ENCODE measurements at regions not wholly inside any gene's neighbourhood (a gene's known extent, or its start where the extent isn't known, plus 50 kb on each side); places are given as distances from the start of the nearest gene placed in this dataset.

- no peaks in the 10 kb centered on the region for H3K4me1 ChIP-seq (ENCODE audit: insufficient read depth)
- no peaks in the 10 kb centered on the region for H3K9me2 ChIP-seq (ENCODE audit: insufficient read depth)
- H3F3A ChIP-seq (ENCODE audit: insufficient read depth), result no peaks in the 10 kb centered on the region
- H3K4me2 ChIP-seq (ENCODE audit: unreplicated experiment), result no peak overlapping the region
- H2AFZ ChIP-seq, result no peak overlapping the region
- no peak for TF ChIP-seq EZH2phosphoT487 (IDR thresholded peaks at IDR 0.05; ENCODE audit: insufficient read depth, low read depth)
- no peak for TF ChIP-seq EZH2 (IDR thresholded peaks at IDR 0.05; ENCODE audit: insufficient read depth, poor library complexity, severe bottlenecking)
- no peaks in the 10 kb centered on the region for H4K20me1 ChIP-seq (ENCODE audit: insufficient read depth)
- no peak for DNase-seq
- no peaks in the 10 kb centered on the region for H3K27me3 ChIP-seq (replicated peaks; ENCODE audit: insufficient read depth)
- H3K79me2 ChIP-seq (ENCODE audit: insufficient read depth), result no peaks in the 10 kb centered on the region
- H3K36me3 ChIP-seq (ENCODE audit: low read depth), result no peaks in the 10 kb centered on the region
- in situ Hi-C loops (cut with MboI), result loop anchor here (25.0 kb wide), 1 partner anchor 88 kb away; no protein-coding TSS in a partner anchor
- 7 to 33% methylated on average over 3 to 4 of the region's 4 CpGs for WGBS, 2 experiments (ENCODE audit: low coverage in 1 of 2, low lambda C conversion rate in 2 of 2, missing lambda C conversion rate in 2 of 2)
- no peak overlapping the region for H3K4me3 ChIP-seq
- H3K27ac ChIP-seq, result no peak overlapping the region
- no peaks in the 10 kb centered on the region for H3K9me3 ChIP-seq (ENCODE audit: low read depth)
- no peak overlapping the region for H3K9ac ChIP-seq
These were observed 484.5 kb upstream of the ONECUT1 start for GRCh38 chr15:53274630-53275029.

GRCh38 chr15:53272116-53272515 lies 482.0 kb upstream of the ONECUT1 start:
- in situ Hi-C loops (cut with MboI), result loop anchor here (25.0 kb wide), 1 partner anchor 90 kb away; no protein-coding TSS in a partner anchor

GRCh38 chr15:53266176-53266575 lies 476.0 kb upstream of the ONECUT1 start:
- Histone ChIP-seq H2AFZ (no peak overlapping the region), H3K27ac (no peak overlapping the region), H3F3A (ENCODE audit: insufficient read depth) (no peaks in the 10 kb centered on the region), H4K20me1 (ENCODE audit: insufficient read depth) (no peaks in the 10 kb centered on the region), H3K27me3 (replicated peaks; ENCODE audit: insufficient read depth) (no peaks in the 10 kb centered on the region), H3K4me1 (ENCODE audit: insufficient read depth) (no peaks in the 10 kb centered on the region), H3K9me2 (ENCODE audit: insufficient read depth) (no peaks in the 10 kb centered on the region), H3K79me2 (ENCODE audit: insufficient read depth) (no peaks in the 10 kb centered on the region), H3K4me2 (ENCODE audit: unreplicated experiment) (no peak overlapping the region), H3K36me3 (ENCODE audit: low read depth) (no peaks in the 10 kb centered on the region), H3K4me3 (no peak overlapping the region), H3K9ac (no peak overlapping the region), H3K9me3 (ENCODE audit: low read depth) (no peaks in the 10 kb centered on the region)
- WGBS, 2 experiments (ENCODE audit: low coverage in 1 of 2, low lambda C conversion rate in 2 of 2, missing lambda C conversion rate in 2 of 2), result 0% methylated on average over 2 of the region's 2 CpGs
- TF ChIP-seq EZH2 (IDR thresholded peaks at IDR 0.05; ENCODE audit: insufficient read depth, poor library complexity, severe bottlenecking) (no peak), EZH2phosphoT487 (IDR thresholded peaks at IDR 0.05; ENCODE audit: insufficient read depth, low read depth) (no peak)
- DNase-seq, result no peak
- in situ Hi-C loops (cut with MboI), result loop anchor here (25.0 kb wide), 1 partner anchor 96 kb away; no protein-coding TSS in a partner anchor

More at GRCh38 chr15:53272116-53272515, 482.0 kb upstream of the ONECUT1 start:
- Histone ChIP-seq H3F3A (ENCODE audit: insufficient read depth) (no peaks in the 10 kb centered on the region), H3K27ac (no peak overlapping the region), H2AFZ (no peak overlapping the region), H3K9me2 (ENCODE audit: insufficient read depth) (no peaks in the 10 kb centered on the region), H4K20me1 (ENCODE audit: insufficient read depth) (no peaks in the 10 kb centered on the region), H3K27me3 (replicated peaks; ENCODE audit: insufficient read depth) (no peaks in the 10 kb centered on the region), H3K79me2 (ENCODE audit: insufficient read depth) (no peaks in the 10 kb centered on the region), H3K4me2 (ENCODE audit: unreplicated experiment) (no peak overlapping the region), H3K4me1 (ENCODE audit: insufficient read depth) (no peaks in the 10 kb centered on the region), H3K4me3 (no peak overlapping the region), H3K9me3 (ENCODE audit: low read depth) (no peaks in the 10 kb centered on the region), H3K9ac (no peak overlapping the region), H3K36me3 (ENCODE audit: low read depth) (no peaks in the 10 kb centered on the region)
- 0% methylated on average over 1 of the region's 1 CpG for WGBS, 2 experiments (ENCODE audit: low coverage in 1 of 2, low lambda C conversion rate in 2 of 2, missing lambda C conversion rate in 2 of 2)
- DNase-seq, result no peak
- TF ChIP-seq EZH2phosphoT487 (IDR thresholded peaks at IDR 0.05; ENCODE audit: insufficient read depth, low read depth) (no peak), EZH2 (IDR thresholded peaks at IDR 0.05; ENCODE audit: insufficient read depth, poor library complexity, severe bottlenecking) (no peak)

- Histone ChIP-seq H3K27me3 (replicated peaks; ENCODE audit: insufficient read depth) (no peaks in the 10 kb centered on the region), H3K9me3 (ENCODE audit: low read depth) (no peaks in the 10 kb centered on the region), H4K20me1 (ENCODE audit: insufficient read depth) (no peaks in the 10 kb centered on the region), H3K9me2 (ENCODE audit: insufficient read depth) (no peaks in the 10 kb centered on the region), H3K36me3 (ENCODE audit: low read depth) (no peaks in the 10 kb centered on the region), H3F3A (ENCODE audit: insufficient read depth) (no peaks in the 10 kb centered on the region), H3K27ac (no peak overlapping the region), H3K4me2 (ENCODE audit: unreplicated experiment) (no peak overlapping the region), H3K4me1 (ENCODE audit: insufficient read depth) (no peaks in the 10 kb centered on the region), H3K9ac (no peak overlapping the region), H2AFZ (no peak overlapping the region), H3K79me2 (ENCODE audit: insufficient read depth) (no peaks in the 10 kb centered on the region), H3K4me3 (no peak overlapping the region)
- DNase-seq, result no peak
- 4 to 13% methylated on average over 1 of the region's 1 CpG for WGBS, 2 experiments (ENCODE audit: low coverage in 1 of 2, low lambda C conversion rate in 2 of 2, missing lambda C conversion rate in 2 of 2)
- TF ChIP-seq EZH2phosphoT487 (IDR thresholded peaks at IDR 0.05; ENCODE audit: insufficient read depth, low read depth), result no peak
- no peak for TF ChIP-seq EZH2 (IDR thresholded peaks at IDR 0.05; ENCODE audit: insufficient read depth, poor library complexity, severe bottlenecking)
- in situ Hi-C loops (cut with MboI), result loop anchor here (25.0 kb wide), 1 partner anchor 102 kb away; no protein-coding TSS in a partner anchor
These were observed 470.5 kb upstream of the ONECUT1 start for GRCh38 chr15:53260647-53261046.

- Histone ChIP-seq H3K4me2 (ENCODE audit: unreplicated experiment) (no peak overlapping the region), H3K27ac (no peak overlapping the region), H3K9me2 (ENCODE audit: insufficient read depth) (no peaks in the 10 kb centered on the region), H3K36me3 (ENCODE audit: low read depth) (no peaks in the 10 kb centered on the region), H3K4me1 (ENCODE audit: insufficient read depth) (no peaks in the 10 kb centered on the region), H3K9me3 (ENCODE audit: low read depth) (no peaks in the 10 kb centered on the region), H3F3A (ENCODE audit: insufficient read depth) (no peaks in the 10 kb centered on the region), H3K79me2 (ENCODE audit: insufficient read depth) (no peaks in the 10 kb centered on the region), H3K9ac (no peak overlapping the region), H3K27me3 (replicated peaks; ENCODE audit: insufficient read depth) (no peaks in the 10 kb centered on the region), H2AFZ (no peak overlapping the region), H3K4me3 (no peak overlapping the region), H4K20me1 (ENCODE audit: insufficient read depth) (no peaks in the 10 kb centered on the region)
- TF ChIP-seq EZH2 (IDR thresholded peaks at IDR 0.05; ENCODE audit: insufficient read depth, poor library complexity, severe bottlenecking) (no peak), EZH2phosphoT487 (IDR thresholded peaks at IDR 0.05; ENCODE audit: insufficient read depth, low read depth) (no peak)
- in situ Hi-C loops (cut with MboI), result loop anchor here (25.0 kb wide), 1 partner anchor 106 kb away; no protein-coding TSS in a partner anchor
- no peak for DNase-seq
- WGBS, 2 experiments (ENCODE audit: low coverage in 1 of 2, low lambda C conversion rate in 2 of 2, missing lambda C conversion rate in 2 of 2), result 10 to 14% methylated on average over 4 of the region's 4 CpGs
These were observed 466.3 kb upstream of the ONECUT1 start for GRCh38 chr15:53256457-53256856.
